Gastrocnemius medialis (tissue), 4 donors: ENCODE measurements at regions not wholly inside any gene's neighbourhood (a gene's known extent, or its start where the extent isn't known, plus 50 kb on each side); places are given as distances from the start of the nearest gene placed in this dataset.

Experiments
- POLR2A ChIP-seq, 2 donors: fragments of 450-650 bp; IDR thresholded peaks; one replicate each; pipeline ENCODE4 v1.6.1; 2017; ENCODE audit warnings: antibody characterized with exemption in 2 of 2, mild to moderate bottlenecking in 2 of 2, moderate library complexity in 2 of 2
- TF ChIP-seq, protein P1 (sequence below), 5 experiments: fragments of 450-650 bp in 3 of 5; fragments of 200-600 bp in 2 of 5; sonication (generic) in 2 of 5; IDR thresholded peaks in 4 of 5; conservative IDR thresholded peaks in 1 of 5; 1 replicate in 4 of 5; 2 replicates in 1 of 5; pipeline ENCODE4 v1.5.1; 2016 to 2019; ENCODE audit warnings: antibody characterized with exemption in 5 of 5, mild to moderate bottlenecking in 3 of 5, moderate library complexity in 3 of 5

DNA sequence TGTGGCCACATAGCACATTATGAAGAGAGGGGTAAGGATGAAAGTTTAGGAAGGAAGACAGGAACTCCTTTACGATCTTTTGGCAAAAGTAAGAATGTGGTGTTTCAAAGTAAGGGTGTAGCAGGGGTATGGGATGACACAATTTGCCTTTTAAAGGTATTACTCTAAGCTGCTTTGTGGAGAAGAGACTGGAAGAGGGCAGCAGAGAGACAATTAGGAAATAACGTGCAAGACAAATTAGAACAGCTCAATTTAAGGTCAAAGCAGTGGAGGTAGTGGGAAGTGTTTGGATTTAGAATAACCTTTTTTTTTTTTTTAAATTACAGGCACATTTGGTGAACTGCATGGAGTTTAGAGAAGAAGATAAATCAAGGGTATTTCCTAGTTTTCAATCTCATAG is 342.6 kb downstream of the NOVA1 start:
- TF ChIP-seq, protein P1, sequence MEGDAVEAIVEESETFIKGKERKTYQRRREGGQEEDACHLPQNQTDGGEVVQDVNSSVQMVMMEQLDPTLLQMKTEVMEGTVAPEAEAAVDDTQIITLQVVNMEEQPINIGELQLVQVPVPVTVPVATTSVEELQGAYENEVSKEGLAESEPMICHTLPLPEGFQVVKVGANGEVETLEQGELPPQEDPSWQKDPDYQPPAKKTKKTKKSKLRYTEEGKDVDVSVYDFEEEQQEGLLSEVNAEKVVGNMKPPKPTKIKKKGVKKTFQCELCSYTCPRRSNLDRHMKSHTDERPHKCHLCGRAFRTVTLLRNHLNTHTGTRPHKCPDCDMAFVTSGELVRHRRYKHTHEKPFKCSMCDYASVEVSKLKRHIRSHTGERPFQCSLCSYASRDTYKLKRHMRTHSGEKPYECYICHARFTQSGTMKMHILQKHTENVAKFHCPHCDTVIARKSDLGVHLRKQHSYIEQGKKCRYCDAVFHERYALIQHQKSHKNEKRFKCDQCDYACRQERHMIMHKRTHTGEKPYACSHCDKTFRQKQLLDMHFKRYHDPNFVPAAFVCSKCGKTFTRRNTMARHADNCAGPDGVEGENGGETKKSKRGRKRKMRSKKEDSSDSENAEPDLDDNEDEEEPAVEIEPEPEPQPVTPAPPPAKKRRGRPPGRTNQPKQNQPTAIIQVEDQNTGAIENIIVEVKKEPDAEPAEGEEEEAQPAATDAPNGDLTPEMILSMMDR (IDR thresholded peaks at IDR 0.05 in 4 of 5, conservative IDR thresholded peaks at IDR 0.05 in 1 of 5): no peak
- no peak for TF ChIP-seq POLR2A (IDR thresholded peaks at IDR 0.05)
